M059J (cell line): ENCODE measurements at regions not wholly inside any gene's neighbourhood (a gene's known extent, or its start where the extent isn't known, plus 50 kb on each side); places are given as distances from the start of the nearest gene placed in this dataset.
A peak's percentile ranks its signal among the peaks of the same experiment; 100 is the strongest.
"Not testable (repeated sequence)": the region's sequence is repeated elsewhere in the genome, so short reads cannot be mapped to it uniquely, and the experiment has no call there.

ENCODE experiments used
- DNase-seq: peaks from one replicate; pipeline ENCODE4 v3.0.0-alpha.2; 2012; ENCODE audit warnings: low read depth

DNA sequence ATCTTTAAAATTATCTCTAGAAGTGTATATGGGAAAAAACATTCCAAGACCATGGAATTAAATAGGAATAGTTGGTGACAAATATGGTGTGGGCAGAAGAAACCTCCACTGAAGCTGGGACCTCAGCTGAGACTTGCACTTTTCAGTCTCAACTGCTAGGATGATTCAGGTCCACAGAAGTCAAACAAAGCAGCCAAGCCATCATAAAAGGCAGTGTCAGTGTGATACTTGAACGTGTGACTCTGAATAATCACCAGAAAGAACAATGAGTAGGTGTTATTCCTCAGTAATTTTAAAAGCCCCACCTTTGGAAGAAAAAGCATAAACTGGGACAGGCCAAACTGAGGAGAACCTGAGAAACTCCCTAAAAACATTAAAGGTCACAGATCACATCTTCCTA, 90.7 kb downstream of the ZNF281 start:
- no peak for DNase-seq

DNA sequence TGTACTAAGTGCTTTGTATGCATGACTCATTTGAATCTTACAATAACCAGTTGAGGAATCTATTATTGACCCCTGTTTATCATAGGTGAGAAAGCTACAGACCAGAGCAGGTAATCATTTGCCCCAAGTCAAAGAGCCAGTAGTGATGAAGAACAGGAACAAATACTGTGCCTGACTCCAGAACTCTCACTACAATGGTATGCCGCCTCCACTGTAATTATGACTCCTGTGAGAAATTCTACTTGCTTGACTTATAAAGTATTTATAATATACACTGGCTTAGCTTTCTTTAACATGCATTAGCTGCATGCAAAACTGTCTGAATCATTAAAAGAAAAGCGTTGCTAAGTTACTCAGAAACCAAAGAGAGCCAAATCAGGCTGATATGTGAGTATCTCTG, 92.6 kb downstream of the ZNF281 start:
- peak; percentile 39 for DNase-seq

DNA sequence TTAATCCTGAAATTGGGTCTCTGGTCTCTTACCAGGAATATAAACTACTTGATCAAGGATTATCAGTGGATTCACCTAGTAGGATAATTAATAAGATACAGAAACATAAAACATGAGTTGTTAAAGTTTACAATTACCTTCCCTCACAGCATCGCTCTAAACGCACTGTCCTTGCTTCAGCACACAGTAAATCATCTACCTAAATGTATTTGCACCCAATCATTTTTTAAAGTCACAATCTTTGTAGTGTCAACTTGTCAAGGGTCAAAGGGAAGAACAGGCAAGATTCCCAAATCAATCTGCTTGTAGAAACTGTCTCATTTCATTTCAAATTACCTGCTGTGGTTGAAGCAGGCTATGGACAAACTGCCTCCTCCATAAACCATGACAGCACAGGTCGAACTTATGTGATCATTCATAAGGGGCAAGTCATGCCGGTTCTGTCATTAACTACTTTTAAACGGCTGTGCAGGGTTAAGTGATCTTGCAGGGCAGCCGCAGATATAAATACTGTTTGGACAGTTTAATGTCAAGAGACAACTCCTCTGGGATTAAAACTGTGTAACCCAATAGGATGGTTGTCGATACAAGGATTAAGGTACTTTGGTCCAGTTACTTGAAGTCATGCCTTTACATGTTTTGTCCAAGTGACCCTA, 93.6 kb downstream of the ZNF281 start:
- no peak for DNase-seq

DNA sequence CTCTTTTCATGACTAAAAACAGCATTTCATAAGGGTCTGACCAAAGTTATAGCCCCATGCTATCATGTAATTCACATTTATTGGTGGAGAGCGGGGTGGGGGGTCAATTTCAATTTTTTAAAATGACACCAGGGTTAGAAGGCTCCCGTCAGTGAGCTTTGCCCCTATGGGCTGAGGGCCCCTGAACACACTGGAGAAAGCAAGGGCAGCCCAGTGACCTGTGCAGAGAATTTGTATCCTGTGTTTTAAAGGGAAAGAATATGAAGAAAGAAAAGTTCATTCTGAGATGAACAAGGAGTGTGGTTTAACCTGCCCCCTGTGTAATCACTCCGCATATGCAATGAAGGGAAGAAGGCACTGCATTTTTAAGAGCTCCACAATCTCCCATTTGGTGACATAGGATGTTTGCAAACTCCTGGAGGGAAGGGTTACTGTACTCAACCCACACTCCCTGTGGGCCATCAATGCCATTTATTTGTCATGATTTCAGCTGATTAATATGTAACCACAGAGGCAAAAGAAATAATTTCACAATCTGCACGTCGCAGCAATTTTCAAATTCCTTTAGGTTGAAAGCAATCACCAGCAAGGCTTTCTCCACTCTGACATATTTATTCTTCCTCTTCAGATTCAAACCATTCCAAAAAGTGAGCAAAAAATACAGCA, 95.6 kb downstream of the ZNF281 start:
- DNase-seq, result peak; percentile 45

DNA sequence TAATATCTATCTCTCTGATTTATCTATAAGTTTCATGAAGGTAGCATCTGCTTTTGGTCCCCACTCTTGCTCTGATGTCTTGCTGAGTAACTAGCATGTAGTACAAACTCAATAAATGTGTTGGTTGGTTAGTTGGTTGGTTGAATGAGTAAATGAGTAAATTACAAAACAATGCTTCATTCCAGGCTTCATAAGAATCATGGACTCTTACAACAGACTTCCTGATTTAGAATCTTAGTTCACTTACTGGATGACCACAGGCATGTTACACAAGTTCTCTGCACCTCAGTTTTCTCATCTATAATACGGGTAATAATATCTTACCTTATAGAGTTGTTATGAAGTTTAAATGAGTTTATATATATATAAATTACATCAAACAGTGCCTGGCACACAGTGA, 98.6 kb downstream of the ZNF281 start:
- no peak for DNase-seq

DNA sequence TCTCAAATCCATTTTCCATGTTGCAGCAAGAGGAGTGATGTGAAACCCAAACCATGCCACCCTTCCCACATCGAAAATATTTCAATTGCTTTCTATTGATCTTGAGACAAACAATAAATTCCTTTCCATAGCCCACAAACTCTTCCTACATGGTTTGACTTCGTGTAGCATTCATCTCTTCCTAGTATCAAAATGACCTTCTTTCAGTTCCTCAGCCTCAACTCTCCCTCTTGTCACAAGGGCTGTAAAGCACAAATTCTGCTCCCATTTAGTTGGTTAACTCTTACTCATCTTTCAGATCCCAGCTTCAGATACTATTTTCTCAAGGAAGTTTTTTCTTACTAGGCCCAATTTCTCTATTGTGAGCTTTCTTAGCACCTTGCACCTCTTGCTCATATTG, 99.0 kb downstream of the ZNF281 start:
- DNase-seq, result no peak

DNA sequence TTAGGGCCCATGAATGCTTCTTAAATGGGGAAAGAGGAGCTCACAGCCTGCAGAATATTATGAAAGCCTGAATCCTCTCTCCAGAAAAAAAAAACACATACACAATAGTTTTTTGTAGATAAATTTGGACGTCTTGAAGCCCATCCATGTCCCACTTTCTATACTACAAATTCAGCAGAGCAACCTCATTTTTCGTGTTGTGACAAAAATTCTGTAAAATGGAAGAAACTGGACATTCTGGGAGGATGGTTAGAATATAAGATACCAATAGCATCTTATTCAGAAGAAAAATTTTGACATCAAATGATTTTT, 102.1 kb downstream of the ZNF281 start:
- no peak for DNase-seq

DNA sequence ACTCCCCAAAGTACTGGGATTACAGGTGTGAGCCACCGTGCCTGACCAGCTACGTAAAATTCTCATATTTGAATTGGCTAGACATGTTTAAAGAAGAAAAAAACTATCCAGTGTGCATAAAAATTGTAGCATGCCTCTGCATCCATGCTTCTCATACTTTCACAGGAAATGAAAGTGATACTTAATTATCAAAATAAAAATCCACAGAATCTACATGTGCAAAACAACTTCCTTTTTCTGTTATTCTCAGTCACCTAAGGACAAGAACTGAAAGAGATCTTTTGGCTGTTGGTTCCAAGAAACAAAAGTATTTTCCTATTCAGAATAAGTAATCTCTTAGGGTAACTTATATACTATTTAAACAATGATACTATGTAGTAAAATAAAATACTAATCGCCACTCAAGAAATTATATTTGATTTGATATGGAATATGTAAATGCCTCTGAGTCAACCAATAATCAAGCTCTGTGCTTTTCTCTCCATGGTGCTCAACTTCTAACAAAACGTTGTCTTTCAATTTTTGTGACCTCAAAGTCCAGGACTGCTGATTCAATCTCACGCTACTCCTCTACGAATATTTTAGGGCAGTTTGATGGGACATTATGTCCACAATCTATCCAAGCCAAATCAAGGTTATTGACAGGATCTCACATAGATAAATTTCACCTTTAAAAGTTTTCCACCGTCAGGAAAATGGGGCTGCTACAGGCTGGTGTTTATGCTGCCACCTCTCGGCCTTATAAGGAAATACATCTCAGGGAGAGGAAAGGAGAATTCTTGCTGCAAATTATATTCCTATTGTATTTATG, 102.7 kb downstream of the ZNF281 start:
- peak; percentile 48 for DNase-seq

DNA sequence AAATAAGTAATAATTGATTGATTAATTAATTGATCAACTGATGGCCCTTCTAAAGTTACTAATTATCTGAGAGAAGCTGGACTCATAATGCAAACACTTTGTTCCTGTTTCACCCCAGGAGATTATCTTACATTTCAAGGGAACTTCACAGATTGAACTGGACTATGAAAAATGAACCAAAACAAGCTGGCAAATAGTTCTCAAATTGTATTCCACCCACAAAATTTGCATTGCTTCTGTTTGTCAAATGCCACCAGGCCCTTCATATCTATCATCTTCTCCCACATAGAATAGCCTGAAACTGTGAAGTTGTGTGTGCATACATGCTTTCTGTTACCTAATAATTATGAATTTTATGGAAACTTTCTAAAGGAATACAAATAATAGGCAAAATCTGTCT, 104.0 kb downstream of the ZNF281 start:
- no peak for DNase-seq

DNA sequence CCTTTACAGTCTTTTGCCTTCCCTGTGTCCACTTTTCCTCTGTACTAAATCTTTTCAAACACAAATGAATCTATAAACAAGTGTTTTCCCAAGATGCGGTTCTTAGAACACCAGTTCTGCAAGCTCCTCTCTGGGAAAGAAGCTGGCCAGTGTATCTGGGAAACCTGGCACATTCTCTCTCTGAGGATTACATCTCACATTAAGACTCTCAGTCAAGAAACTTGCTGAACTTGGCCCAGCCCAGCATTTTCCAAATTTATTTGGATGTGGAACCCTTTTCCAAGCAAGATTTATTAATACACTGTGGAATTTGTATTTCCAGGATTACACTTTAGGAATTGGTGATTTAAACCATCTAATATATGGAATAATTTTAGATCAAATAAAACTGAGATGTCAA, 105.7 kb downstream of the ZNF281 start:
- DNase-seq, result no peak

DNA sequence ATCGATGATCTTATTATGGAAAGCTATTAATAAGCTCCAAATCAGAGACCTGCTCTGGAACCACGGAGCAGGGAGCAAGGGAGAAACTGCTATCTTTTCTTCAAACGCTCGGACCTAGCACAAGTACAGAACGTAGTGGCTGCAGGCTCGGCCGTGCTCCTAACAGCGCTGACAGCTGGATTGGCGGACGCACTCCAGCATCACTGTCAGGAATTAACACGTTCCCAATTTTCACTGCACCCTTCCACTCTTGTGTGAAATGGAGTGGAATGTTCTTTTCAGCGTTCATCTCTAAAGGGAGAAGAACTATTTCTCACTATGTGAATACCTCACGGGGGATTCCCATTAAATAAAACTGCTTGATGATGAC, 106.9 kb downstream of the ZNF281 start:
- DNase-seq, result no peak

DNA sequence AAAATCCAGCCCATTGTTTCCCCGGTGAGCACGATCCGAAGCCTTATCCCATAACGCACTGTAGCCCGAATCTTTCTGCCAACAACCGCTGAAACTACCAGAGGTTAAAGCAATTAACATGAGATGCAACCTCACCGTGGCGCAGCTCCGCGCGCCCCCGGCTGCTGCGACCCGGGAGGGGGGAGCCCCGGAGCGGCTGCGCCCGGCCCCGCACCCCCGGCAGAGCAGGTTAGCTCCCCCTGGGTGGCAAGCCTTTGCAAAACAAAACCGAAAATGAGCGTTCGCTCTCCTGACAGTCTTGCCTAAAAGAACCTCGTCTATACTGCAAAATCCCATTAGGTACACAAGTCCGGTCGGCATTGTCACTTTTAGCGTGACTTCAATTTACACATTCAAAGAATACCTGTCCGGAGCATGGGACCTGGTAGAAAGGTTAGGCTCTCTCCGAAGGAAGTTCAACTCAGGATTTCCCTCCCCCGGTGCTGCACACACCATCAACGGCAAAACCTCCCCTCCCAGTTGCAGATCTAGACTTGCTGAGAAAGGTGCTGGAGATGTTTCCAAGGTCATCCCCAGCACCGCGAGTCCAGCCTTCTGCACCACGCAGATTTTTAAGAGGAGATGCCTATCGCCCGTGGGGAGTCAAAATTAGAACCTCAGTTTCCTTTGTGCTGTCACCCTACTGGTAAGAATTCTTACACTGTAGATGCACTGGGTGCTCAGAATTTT, 107.5 kb downstream of the ZNF281 start:
- peak; percentile 65 for DNase-seq

DNA sequence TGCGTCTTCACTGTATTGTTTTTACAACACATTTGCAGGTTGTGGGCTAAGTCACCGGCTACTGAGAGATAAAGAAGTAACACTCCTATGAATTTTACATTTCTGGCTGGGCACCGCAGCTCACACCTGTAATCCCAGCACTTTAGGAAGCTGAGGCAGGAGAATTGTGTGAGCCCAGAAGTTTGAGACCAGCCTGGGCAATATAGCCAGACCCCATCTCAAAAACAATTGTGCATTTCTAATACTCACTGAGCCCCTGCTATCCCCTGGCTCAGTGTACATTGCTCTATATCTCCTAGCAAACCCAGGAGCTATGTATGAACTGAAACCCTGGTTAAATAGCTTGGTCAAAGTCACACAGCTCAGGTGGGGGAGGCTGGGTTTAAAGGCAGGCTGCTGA, 108.7 kb downstream of the ZNF281 start:
- DNase-seq, result no peak

DNA sequence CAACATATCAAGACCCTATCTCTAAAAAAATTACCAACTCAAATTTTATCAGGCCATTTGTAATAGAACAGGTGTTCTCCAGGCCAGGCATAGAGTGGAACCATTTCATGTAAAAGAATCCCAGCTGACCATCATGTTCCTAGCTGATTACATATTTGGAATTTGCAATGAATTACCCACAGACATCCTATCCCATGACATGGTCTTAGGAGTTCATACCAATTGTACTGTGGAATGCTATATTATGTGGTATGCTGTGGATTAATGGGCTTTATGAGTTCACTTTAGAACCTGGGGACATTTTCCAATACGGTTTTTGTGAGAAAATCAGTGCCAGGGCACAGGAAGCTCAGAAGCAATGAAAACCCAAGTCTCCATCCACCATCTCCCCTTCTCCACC, 110.3 kb downstream of the ZNF281 start:
- DNase-seq, result no peak

DNA sequence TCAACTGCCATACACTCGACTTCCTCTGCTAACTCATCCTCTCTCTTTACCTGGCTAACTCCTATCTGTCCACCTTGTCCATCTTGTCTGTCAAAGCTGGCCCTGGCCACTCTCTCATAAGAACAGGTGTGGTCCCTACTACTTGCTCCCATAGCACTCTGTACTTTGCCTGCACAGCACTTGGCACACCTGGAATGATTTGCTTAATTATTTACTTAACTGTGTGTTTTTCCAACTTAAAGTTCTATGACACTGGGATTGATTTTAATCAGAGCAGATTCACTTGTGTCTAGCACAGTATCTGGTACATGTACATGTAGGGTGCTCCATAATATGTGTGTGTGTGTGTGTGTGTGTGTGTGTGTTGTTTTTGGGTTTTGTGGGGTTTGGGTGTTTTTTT, 111.6 kb downstream of the ZNF281 start:
- DNase-seq, result no peak

DNA sequence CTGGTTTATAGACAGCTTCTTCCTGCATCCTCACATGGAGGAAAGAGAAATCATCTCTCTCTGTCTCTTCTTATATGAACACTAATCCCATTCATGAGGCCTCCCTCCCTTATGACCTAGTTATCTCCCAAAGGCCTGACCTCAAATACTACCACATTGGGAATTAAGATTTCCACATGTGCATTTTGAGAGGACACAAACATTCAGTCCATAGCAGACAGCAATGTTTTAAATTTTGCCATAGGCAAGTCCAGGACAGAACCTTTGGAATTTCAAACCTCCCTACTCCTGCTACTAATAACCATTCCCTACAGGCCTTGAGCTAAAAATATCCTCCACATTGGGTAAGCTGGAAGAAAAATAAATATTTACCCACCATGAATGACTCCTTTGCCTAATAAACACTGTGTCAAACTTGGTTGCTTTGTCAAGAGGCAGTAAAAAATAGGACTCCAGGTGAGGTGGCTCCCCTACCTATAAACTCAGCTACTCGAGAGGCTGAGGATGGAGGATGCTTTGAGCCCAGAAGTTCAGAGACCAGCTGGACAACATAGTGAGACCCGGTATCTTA, 113.7 kb downstream of the ZNF281 start:
- no peak for DNase-seq

DNA sequence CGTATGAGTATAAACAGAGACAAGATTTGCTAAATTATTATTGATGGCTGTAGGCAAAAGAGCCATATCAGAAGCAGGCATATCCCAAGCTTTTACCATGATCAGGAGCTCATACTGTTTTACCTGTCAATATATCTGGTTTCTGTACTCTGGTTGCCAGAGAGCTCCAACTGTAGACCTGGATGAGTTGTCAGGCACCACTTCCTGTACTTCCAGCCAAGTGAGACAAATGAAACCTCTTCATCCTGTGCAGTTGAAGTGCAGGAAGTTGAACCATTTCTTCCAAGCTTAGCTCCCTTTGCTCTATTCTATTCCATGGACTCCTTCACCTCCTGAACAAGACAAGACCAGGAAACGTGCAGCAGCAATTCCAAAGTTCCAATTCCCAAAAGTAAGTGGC, 115.6 kb downstream of the ZNF281 start:
- DNase-seq, result peak; percentile 39

DNA sequence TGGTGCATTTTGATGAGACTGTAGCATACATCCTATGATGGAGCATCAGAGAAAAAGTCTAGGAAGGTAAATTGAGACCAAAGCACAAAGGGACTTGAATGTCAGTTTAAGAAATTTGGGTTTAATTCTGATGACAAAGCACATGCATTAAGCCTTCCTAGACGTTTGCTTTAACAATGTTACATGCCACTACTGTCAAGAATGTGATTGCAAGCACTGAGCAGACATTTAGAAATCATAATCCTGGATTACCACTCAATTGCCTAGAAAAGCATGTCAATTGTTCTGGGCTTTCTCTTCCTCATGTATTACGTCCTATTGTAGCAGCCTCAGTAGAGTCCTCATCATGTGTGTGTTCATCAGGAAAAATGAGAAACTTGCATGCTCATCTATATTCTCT, 117.1 kb downstream of the ZNF281 start:
- DNase-seq, result no peak

DNA sequence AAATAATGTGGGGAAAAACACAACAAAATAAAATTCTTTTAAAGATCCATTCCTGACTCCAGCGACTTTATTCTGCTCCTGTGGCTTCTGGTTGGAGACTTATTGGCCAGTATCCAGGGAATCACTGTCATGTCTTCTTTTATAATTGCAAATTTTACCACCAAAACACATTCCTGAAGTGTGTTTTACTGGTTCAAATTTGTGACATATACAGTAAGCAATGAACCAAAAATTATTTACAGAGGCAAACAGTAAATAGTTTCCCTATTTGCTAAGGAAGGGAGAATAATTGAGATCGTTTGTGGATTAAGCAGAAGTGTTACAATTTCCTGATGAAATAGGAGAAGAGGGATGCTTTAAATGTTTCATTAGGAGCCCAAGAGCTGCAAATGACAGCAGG, 118.7 kb downstream of the ZNF281 start:
- DNase-seq, result peak; percentile 15

DNA sequence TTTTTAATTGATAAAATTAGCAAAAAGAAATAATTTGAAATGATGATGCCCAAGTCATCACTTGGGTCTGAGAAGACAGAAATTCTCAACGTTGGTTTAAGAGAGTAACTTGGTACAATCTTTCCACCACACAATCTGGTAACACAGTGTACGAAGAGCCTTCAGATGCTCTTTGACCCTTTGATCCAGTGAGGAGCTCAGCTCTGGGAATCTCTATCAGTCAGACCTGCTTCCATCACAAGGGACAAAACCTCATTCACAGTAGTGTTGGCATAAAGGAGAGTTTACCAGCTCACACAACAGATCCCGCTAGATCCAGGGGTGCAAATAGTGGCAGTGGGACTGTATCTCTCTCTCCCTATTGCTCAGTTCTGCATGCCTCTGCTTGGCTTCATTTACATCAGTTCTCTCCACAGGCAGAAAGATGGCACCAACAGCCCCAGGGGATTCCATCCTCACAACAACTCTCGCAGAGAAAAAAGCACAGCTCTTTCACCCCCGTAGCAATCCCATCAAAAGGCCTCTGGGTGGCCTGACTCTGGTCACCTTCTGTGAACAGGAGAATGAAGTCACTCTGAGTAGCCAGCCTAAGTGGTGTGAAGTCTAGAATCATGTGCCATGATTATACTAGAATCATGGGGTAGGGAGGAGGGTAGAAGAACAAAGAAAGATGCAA, 119.7 kb downstream of the ZNF281 start:
- DNase-seq, result peak; percentile 38

DNA sequence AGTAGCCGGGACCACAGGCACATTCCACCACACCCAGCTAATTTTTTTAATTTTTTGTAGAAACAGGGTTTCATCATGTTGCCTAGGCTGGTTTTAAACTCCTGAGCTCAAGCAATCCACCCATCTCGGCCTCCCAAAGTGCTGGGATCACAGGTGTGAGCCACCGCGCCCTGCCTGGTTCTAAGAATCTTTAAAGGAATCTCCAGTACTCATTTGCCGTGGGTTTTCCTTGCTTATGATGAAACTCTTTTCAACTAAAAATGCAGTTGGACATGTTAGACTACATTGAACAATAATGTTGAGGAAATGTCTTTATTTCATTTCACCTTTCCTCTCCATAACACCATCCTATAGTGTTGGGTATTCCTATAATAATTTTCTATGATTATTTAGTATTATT, 121.6 kb downstream of the ZNF281 start:
- no peak for DNase-seq

DNA sequence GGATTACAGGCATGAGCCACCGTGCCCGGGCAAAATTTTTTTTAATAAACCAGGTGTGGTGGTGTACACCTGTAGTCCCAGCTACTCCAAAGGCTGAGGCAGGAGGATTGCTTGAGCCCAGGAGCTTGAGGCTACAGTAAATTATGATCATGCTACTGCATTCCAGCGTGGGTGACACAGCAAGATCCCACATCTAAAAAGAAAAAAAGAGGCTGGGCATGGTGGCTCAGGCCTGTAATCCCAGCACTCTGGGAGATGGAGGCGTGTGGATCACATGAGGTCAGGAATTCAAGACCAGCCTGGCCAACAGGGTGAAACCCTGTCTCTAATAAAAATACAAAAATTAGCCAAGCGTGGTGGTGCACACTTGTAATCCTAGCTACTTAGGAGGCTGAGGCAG, 125.6 kb downstream of the ZNF281 start:
- not testable (repeated sequence) for DNase-seq
